HL-60 (cell line): ENCODE measurements at regions not wholly inside any gene's neighbourhood (a gene's known extent, or its start where the extent isn't known, plus 50 kb on each side); places are given as distances from the start of the nearest gene placed in this dataset.

Experiments
- DNase-seq, 2 experiments: peaks; one replicate each; pipeline ENCODE4 v3.0.0-alpha.2; 2010 to 2020; ENCODE audit warnings: low read depth in 1 of 2, low spot score in 1 of 2
- H3K27ac ChIP-seq: fragments of 250-450 bp; sonication (Bioruptor Pico); replicated peaks from 2 replicates; pipeline ENCODE4 v1.5.1; 2020; ENCODE audit warnings: mild to moderate bottlenecking, moderate library complexity
- H3K27me3 ChIP-seq: fragments of 250-450 bp; sonication (Bioruptor Pico); 2 replicates; pipeline ENCODE4 v1.5.1; 2021; ENCODE audit warnings: mild to moderate bottlenecking, moderate library complexity; ENCODE audit not compliant: insufficient read depth, poor library complexity, severe bottlenecking
- H3K4me3 ChIP-seq: replicated peaks from 2 replicates; pipeline ENCODE4 v1.5.1; 2011; ENCODE audit warnings: mild to moderate bottlenecking, control low read depth, low read length; ENCODE audit not compliant: insufficient read depth
- GABPA ChIP-seq: IDR thresholded peaks from 2 replicates; pipeline ENCODE4 v1.6.1; 2012; ENCODE audit warnings: low read depth
- POLR2AphosphoS5 ChIP-seq: IDR thresholded peaks from 2 replicates; pipeline ENCODE4 v1.6.1; 2012; ENCODE audit warnings: low read depth
- REST ChIP-seq: IDR thresholded peaks from 2 replicates; pipeline ENCODE4 v1.6.1; 2012; ENCODE audit warnings: low read depth; ENCODE audit not compliant: insufficient replicate concordance
- SPI1 ChIP-seq: IDR thresholded peaks from 2 replicates; pipeline ENCODE4 v1.6.1; 2012; ENCODE audit warnings: low read depth, mild to moderate bottlenecking, borderline replicate concordance
- TF ChIP-seq, protein P1 (sequence below): IDR thresholded peaks from one replicate; pipeline ENCODE4 v1.5.1; 2011; ENCODE audit warnings: low read length, control low read depth, inconsistent platforms; ENCODE audit not compliant: insufficient read depth

DNA sequence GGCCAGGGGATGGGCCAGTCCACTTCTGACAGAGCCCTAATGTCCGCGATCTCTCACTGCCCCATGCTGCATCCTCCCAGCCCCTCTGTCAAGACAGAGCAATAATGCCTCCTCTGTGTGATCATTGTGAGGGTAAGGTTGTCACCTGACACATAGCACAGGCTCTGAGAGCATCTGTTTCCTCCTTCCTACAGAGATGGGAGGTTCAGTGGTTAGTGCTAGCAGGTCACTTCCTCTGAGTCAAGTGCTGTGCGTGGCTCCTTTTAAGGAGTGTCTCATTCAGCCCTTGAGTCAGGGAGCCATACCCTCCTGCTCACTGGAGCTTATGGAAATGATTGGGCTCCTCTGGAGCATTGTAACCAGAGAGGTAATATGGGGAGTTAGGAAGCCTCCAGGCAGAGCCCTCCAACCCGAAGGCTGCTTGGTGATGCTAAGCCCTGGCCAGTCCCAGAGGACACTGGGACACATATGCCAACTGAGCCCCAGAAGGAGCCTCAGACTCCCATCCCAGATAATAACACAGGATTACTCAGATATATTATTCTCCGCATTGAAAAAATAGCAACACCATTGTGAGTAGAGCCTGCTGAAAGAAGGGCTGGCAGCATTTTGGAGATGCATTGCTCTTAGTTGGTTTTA, 189.0 kb downstream of the GALNT1 start:
- DNase-seq: peak in 1 of 2 experiments; percentile 28
- TF ChIP-seq REST (no peak), GABPA (no peak), SPI1 (no peak), POLR2AphosphoS5 (no peak)
- TF ChIP-seq, protein P1, sequence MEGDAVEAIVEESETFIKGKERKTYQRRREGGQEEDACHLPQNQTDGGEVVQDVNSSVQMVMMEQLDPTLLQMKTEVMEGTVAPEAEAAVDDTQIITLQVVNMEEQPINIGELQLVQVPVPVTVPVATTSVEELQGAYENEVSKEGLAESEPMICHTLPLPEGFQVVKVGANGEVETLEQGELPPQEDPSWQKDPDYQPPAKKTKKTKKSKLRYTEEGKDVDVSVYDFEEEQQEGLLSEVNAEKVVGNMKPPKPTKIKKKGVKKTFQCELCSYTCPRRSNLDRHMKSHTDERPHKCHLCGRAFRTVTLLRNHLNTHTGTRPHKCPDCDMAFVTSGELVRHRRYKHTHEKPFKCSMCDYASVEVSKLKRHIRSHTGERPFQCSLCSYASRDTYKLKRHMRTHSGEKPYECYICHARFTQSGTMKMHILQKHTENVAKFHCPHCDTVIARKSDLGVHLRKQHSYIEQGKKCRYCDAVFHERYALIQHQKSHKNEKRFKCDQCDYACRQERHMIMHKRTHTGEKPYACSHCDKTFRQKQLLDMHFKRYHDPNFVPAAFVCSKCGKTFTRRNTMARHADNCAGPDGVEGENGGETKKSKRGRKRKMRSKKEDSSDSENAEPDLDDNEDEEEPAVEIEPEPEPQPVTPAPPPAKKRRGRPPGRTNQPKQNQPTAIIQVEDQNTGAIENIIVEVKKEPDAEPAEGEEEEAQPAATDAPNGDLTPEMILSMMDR: no peak

GRCh38 chr18:35771172-35771571, 189.6 kb downstream of the GALNT1 start:
- no peak for DNase-seq
- Histone ChIP-seq H3K27ac (no peak overlapping the region), H3K4me3 (no peak overlapping the region), H3K27me3 (peaks cover 2% of the 10 kb centered on the region)
- TF ChIP-seq REST (no peak), GABPA (no peak), POLR2AphosphoS5 (no peak), SPI1 (no peak)
- TF ChIP-seq, protein P1: no peak

More for the DNA sequence above, 189.0 kb downstream of the GALNT1 start:
- H3K27ac ChIP-seq: no peak overlapping the region
- H3K4me3 ChIP-seq: no peak overlapping the region
- H3K27me3 ChIP-seq: peaks cover 2% of the 10 kb centered on the region

GRCh38 chr18:35775887-35776286, 194.3 kb downstream of the GALNT1 start:
- peak in 1 of 2 experiments; percentile 10 for DNase-seq
- TF ChIP-seq, protein P1: no peak
- TF ChIP-seq REST: peak; percentile 95
- H3K27me3 ChIP-seq: no peaks in the 10 kb centered on the region
- H3K27ac ChIP-seq: no peak overlapping the region
- no peak overlapping the region for H3K4me3 ChIP-seq
